GM23248 (cell line): ENCODE measurements at regions not wholly inside any gene's neighbourhood (a gene's known extent, or its start where the extent isn't known, plus 50 kb on each side); places are given as distances from the start of the nearest gene placed in this dataset.

Experiments used
- DNase-seq: peaks from one replicate; pipeline ENCODE4 v3.0.0-alpha.2; 2015
- H2AFZ ChIP-seq: fragments of 200-600 bp; sonication (generic); 2 replicates; pipeline ENCODE4 v1.6.1; 2016; ENCODE audit warnings: antibody characterized with exemption
- H3F3A ChIP-seq: fragments of 200-600 bp; sonication (generic); 2 replicates; pipeline ENCODE4 v1.6.1; 2016; ENCODE audit warnings: mild to moderate bottlenecking, antibody characterized with exemption, mixed run types; ENCODE audit not compliant: insufficient read depth
- H3K27ac ChIP-seq: fragments of 200-600 bp; sonication (generic); 2 replicates; pipeline ENCODE4 v1.5.1; 2016; ENCODE audit warnings: mild to moderate bottlenecking
- H3K27me3 ChIP-seq: fragments of 200-600 bp; sonication (generic); replicated peaks from 2 replicates; pipeline ENCODE4 v1.6.1; 2016; ENCODE audit warnings: mild to moderate bottlenecking; ENCODE audit not compliant: insufficient read depth
- H3K36me3 ChIP-seq: fragments of 200-600 bp; sonication (generic); 2 replicates; pipeline ENCODE4 v1.6.1; 2016; ENCODE audit warnings: low read depth, mild to moderate bottlenecking
- H3K4me1 ChIP-seq: fragments of 200-600 bp; sonication (generic); 2 replicates; pipeline ENCODE4 v1.6.1; 2016; ENCODE audit warnings: mild to moderate bottlenecking; ENCODE audit not compliant: insufficient read depth
- H3K4me2 ChIP-seq: fragments of 200-600 bp; sonication (generic); one replicate; pipeline ENCODE4 v1.6.1; 2016; ENCODE audit warnings: mild to moderate bottlenecking; ENCODE audit not compliant: unreplicated experiment
- H3K4me3 ChIP-seq: fragments of 200-600 bp; sonication (generic); 2 replicates; pipeline ENCODE4 v1.5.1; 2016; ENCODE audit warnings: mild to moderate bottlenecking
- H3K79me2 ChIP-seq: fragments of 200-600 bp; sonication (generic); 2 replicates; pipeline ENCODE4 v1.6.1; 2016; ENCODE audit warnings: mild to moderate bottlenecking; ENCODE audit not compliant: insufficient read depth
- H3K9ac ChIP-seq: fragments of 200-600 bp; sonication (generic); 2 replicates; pipeline ENCODE4 v1.6.1; 2016; ENCODE audit warnings: mild to moderate bottlenecking
- H3K9me2 ChIP-seq: fragments of 200-600 bp; sonication (generic); 2 replicates; pipeline ENCODE4 v1.6.1; 2016; ENCODE audit warnings: mixed run types, mild to moderate bottlenecking, moderate library complexity; ENCODE audit not compliant: insufficient read depth
- H3K9me3 ChIP-seq: fragments of 200-600 bp; sonication (generic); one replicate; pipeline ENCODE4 v1.6.1; 2017; ENCODE audit warnings: low read depth
- H4K20me1 ChIP-seq: fragments of 200-600 bp; sonication (generic); 2 replicates; pipeline ENCODE4 v1.6.0; 2016; ENCODE audit not compliant: insufficient read depth
- EZH2 ChIP-seq: fragments of 200-600 bp; sonication (generic); IDR thresholded peaks from 2 replicates; pipeline ENCODE4 v1.6.1; 2018; ENCODE audit warnings: antibody characterized with exemption, mild to moderate bottlenecking; ENCODE audit not compliant: insufficient read depth, poor library complexity, severe bottlenecking
- EZH2phosphoT487 ChIP-seq: fragments of 200-600 bp; sonication (generic); IDR thresholded peaks from 2 replicates; pipeline ENCODE4 v1.6.1; 2018; ENCODE audit warnings: antibody characterized with exemption, moderate library complexity, mild to moderate bottlenecking, low read depth; ENCODE audit not compliant: insufficient read depth
- WGBS, 2 experiments: methylation state at CpG; one replicate each; pipeline ENCODE4 v1.1.6; 2015 to 2017; ENCODE audit warnings: low lambda C conversion rate in 2 of 2, low coverage in 1 of 2; ENCODE audit errors: missing lambda C conversion rate in 2 of 2; 5-methylcytosine and 5-hydroxymethylcytosine counted together
- in situ Hi-C: fragments of 300-500 bp; cut with MboI; formaldehyde crosslinking; loops from 2 replicates; pipeline ENCODE4 v1.15.0; 2020

GRCh38 chr4:175252642-175253041 is 334.5 kb downstream of the ADAM29 start:
- no peak overlapping the region for H3K4me2 ChIP-seq
- no peaks in the 10 kb centered on the region for H3K9me2 ChIP-seq
- in situ Hi-C loops = no loop called here
- H3K9me3 ChIP-seq = no peaks in the 10 kb centered on the region
- H4K20me1 ChIP-seq = no peaks in the 10 kb centered on the region
- no peaks in the 10 kb centered on the region for H3F3A ChIP-seq
- no peak overlapping the region for H3K9ac ChIP-seq
- no peak overlapping the region for H3K4me3 ChIP-seq
- no peaks in the 10 kb centered on the region for H3K79me2 ChIP-seq
- no peaks in the 10 kb centered on the region for H3K4me1 ChIP-seq
- WGBS, 2 experiments = 59 to 63% methylated on average over 5 of the region's 5 CpGs
- H3K27ac ChIP-seq = no peak overlapping the region
- no peaks in the 10 kb centered on the region for H3K27me3 ChIP-seq
- no peak for TF ChIP-seq EZH2
- TF ChIP-seq EZH2phosphoT487 = no peak
- H3K36me3 ChIP-seq = no peaks in the 10 kb centered on the region
- H2AFZ ChIP-seq = no peak overlapping the region
- no peak for DNase-seq

DNA sequence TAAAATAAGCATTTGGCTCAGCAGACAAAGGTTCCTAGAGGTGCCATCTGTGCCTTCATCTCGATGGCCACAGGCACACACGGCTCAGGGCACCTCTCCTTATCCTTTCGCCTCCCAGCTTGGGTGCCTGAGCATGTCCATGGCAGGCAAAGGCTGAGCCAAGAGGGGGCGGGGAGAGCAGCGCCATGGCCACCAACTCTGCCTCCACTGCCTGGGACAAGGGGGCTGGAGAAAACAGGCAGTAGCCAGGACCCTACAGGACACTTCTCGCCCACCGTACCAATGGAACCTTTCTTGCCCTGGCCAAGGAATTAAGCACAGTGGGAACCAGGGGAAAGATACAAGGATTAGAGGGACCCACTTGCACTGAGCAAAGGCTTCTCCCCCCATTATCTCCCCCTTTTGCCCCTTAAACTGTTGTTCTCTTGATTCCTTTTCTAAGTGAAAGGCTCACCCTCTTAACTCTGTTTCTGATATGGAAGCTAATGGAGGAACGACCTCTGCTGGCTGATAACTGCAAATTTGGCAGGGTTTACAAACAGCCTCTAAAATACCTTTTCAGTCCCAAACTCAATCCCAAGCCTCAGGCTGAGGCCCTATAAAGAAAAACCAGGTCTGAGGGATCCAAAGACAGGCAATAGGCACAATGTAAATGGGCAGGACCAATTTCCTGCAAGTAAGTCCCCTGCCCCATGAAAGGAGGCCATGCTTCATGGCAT is 335.2 kb downstream of the ADAM29 start:
- Histone ChIP-seq H3K27ac (no peak overlapping the region), H3K4me1 (no peaks in the 10 kb centered on the region), H3K9ac (no peak overlapping the region), H4K20me1 (no peaks in the 10 kb centered on the region), H3K4me3 (no peak overlapping the region), H3K4me2 (no peak overlapping the region), H3K9me3 (no peaks in the 10 kb centered on the region), H3K27me3 (no peaks in the 10 kb centered on the region), H3K79me2 (no peaks in the 10 kb centered on the region), H3K9me2 (no peaks in the 10 kb centered on the region), H3K36me3 (no peaks in the 10 kb centered on the region), H3F3A (no peaks in the 10 kb centered on the region), H2AFZ (no peak overlapping the region)
- WGBS, 2 experiments = 32 to 35% methylated on average over 8 of the region's 8 CpGs
- TF ChIP-seq EZH2phosphoT487 (no peak), EZH2 (no peak)
- in situ Hi-C loops = no loop called here
- peak; percentile 6 for DNase-seq

DNA sequence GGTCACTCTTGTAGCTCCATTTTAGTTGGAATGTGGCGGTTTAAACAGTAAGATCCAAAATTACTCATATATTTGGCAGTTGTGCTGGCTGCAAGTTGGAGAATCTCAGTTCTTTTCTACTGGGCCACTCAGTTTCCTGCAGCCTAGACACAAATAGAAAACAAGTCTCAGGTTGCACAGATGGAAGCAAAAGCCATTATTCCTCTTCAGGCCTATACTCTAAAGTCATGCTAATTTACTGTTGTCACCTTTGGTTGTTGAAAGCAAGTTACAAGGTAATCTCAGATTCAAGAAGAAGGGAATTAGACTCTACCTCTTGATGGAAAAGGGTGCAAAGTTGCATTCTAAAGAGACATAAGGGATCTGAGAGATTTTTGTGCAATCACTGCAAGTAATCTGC is 345.4 kb downstream of the ADAM29 start:
- Histone ChIP-seq H3F3A (no peaks in the 10 kb centered on the region), H3K36me3 (no peaks in the 10 kb centered on the region), H3K27me3 (no peaks in the 10 kb centered on the region), H2AFZ (no peak overlapping the region), H4K20me1 (no peaks in the 10 kb centered on the region), H3K9me2 (no peaks in the 10 kb centered on the region), H3K9ac (no peak overlapping the region), H3K4me1 (no peaks in the 10 kb centered on the region), H3K4me2 (no peak overlapping the region), H3K9me3 (no peaks in the 10 kb centered on the region), H3K79me2 (no peaks in the 10 kb centered on the region), H3K4me3 (no peak overlapping the region), H3K27ac (no peak overlapping the region)
- DNase-seq = no peak
- WGBS, 2 experiments = 22 to 24% methylated on average over 1 of the region's 1 CpG
- TF ChIP-seq EZH2phosphoT487 (no peak), EZH2 (no peak)
- in situ Hi-C loops = no loop called here

DNA sequence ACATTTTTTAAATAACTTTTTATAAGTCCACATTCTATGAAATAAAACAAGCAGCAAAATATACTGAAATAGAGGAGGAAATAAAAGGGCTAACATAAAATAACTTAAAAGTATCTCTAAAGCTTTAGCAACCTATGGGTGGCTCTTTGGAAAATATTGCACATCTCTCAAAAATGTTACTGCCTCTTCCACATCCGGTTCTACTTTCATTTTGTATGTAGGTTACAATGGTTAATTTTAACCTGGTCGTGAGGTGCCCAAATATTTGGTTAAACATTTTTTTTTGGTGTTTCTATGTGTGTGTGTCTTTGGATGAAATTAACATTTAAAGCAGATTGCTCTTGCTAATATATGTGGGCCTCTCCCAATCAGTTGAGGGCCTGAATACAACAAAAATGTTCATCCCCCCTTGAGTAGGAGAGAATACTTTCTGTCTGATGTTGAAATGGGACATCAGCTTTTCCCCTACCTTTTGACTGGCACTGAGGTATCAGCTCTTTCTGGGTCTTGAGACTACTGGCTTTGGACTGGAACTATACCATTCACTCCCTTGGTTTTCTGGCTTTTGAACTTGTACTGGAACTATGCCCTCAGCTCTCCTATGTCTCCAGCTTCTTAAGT is 353.0 kb downstream of the ADAM29 start:
- H3F3A ChIP-seq = no peaks in the 10 kb centered on the region
- H3K27me3 ChIP-seq = no peaks in the 10 kb centered on the region
- H3K36me3 ChIP-seq = no peaks in the 10 kb centered on the region
- H3K79me2 ChIP-seq = no peaks in the 10 kb centered on the region
- no peak overlapping the region for H3K27ac ChIP-seq
- H3K4me2 ChIP-seq = no peak overlapping the region
- no peak overlapping the region for H3K4me3 ChIP-seq
- H3K4me1 ChIP-seq = no peaks in the 10 kb centered on the region
- no peaks in the 10 kb centered on the region for H3K9me3 ChIP-seq
- no peaks in the 10 kb centered on the region for H3K9me2 ChIP-seq
- DNase-seq = no peak
- H4K20me1 ChIP-seq = no peaks in the 10 kb centered on the region
- H2AFZ ChIP-seq = 0 out of 2 replicates have a peak overlapping the region, but pooled peaks have one; percentile 4
- no peak overlapping the region for H3K9ac ChIP-seq
- WGBS, 2 experiments = 12 to 22% methylated on average over 2 of the region's 2 CpGs
- no peak for TF ChIP-seq EZH2
- in situ Hi-C loops = no loop called here
